22Rv1 (cell line): ENCODE measurements at regions not wholly inside any gene's neighbourhood (a gene's known extent, or its start where the extent isn't known, plus 50 kb on each side); places are given as distances from the start of the nearest gene placed in this dataset.

Experiments
- CTCF ChIP-seq: fragments of 450-650 bp; IDR thresholded peaks from 2 replicates; pipeline ENCODE4 v1.5.1; 2017; ENCODE audit warnings: mild to moderate bottlenecking
- ZFX ChIP-seq: fragments of 450-650 bp; IDR thresholded peaks from 2 replicates; pipeline ENCODE4 v1.6.1; 2017; ENCODE audit warnings: antibody characterized with exemption, borderline replicate concordance

- no peak for TF ChIP-seq CTCF
- TF ChIP-seq ZFX, result no peak
These were observed 123.1 kb upstream of the NDUFV2 start for GRCh38 chr18:8979258-8979988.
